ENCODE measurements at regions not wholly inside any gene's neighbourhood (a gene's known extent, or its start where the extent isn't known, plus 50 kb on each side); places are given as distances from the start of the nearest gene placed in this dataset.

- TF ChIP-seq CTCF (IDR thresholded peaks at IDR 0.05) (no peak), EP300 (IDR thresholded peaks at IDR 0.05; ENCODE audit: low read depth) (no peak), POLR2A (IDR thresholded peaks at IDR 0.05) (no peak)
Measured at GRCh38 chr5:90051756-90052155, 357.8 kb downstream of the CETN3 start.
